Activated naive CD4-positive, alpha-beta T cell treated with anti-CD3 and anti-CD28 coated beads, Interleukin-2, amount 50 U/mL, for 72 hours (primary cell): ENCODE measurements at regions not wholly inside any gene's neighbourhood (a gene's known extent, or its start where the extent isn't known, plus 50 kb on each side); places are given as distances from the start of the nearest gene placed in this dataset.
"Not testable (repeated sequence)": the region's sequence is repeated elsewhere in the genome, so short reads cannot be mapped to it uniquely, and the experiment has no call there.

Experiments used
- ATAC-seq, 2 donors: fragments of 150-1000 bp; cut with Tn5 transposase; 2 replicates each; pipeline ENCODE4 v1.10.0; 2021; ENCODE audit warnings: mild to moderate bottlenecking in 2 of 2, moderate library complexity in 2 of 2
- DNase-seq, 2 donors: peaks; one replicate each; pipeline ENCODE4 v3.0.0; 2021 to 2022; ENCODE audit warnings: low spot score in 2 of 2
- H3K27ac Mint-ChIP-seq, 2 donors: one replicate each; pipeline ENCODE4 v1.8.0; 2022; ENCODE audit warnings: mild to moderate bottlenecking in 2 of 2, mixed read lengths in 2 of 2
- H3K36me3 Mint-ChIP-seq, 2 donors: one replicate each; pipeline ENCODE4 v1.8.0; 2022; ENCODE audit warnings: mixed read lengths in 2 of 2
- H3K9me3 Mint-ChIP-seq, 2 donors: one replicate each; pipeline ENCODE4 v1.8.0; 2022; ENCODE audit warnings: mixed read lengths in 2 of 2

DNA sequence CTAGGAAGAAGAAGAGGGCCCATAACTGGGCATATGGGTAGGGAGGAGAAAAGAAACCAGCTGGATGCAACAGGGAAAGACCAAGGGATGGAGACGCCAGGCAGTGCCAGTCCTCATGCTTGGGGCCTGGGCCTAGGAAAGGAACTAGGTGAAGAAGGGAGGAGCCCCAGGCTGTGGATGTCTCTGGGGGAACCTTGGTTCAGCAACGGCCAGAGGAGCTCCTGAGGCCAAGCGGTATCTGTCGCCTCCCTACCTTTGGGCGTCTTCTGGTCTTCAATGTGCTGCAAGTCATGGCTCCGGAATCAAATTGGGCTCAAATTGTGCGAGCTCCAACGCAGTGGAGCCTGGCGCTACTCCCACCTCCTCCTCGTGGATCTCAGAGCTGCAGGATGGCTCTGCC is 153.6 kb downstream of the FOXD4L6 start:
- not testable (repeated sequence) for ATAC-seq, H3K36me3 Mint-ChIP-seq, DNase-seq, H3K9me3 Mint-ChIP-seq, H3K27ac Mint-ChIP-seq

GRCh38 chr9:40971773-40972172 is 156.7 kb downstream of the FOXD4L6 start:
- not testable (repeated sequence) for H3K27ac Mint-ChIP-seq, DNase-seq, H3K36me3 Mint-ChIP-seq, ATAC-seq, H3K9me3 Mint-ChIP-seq

DNA sequence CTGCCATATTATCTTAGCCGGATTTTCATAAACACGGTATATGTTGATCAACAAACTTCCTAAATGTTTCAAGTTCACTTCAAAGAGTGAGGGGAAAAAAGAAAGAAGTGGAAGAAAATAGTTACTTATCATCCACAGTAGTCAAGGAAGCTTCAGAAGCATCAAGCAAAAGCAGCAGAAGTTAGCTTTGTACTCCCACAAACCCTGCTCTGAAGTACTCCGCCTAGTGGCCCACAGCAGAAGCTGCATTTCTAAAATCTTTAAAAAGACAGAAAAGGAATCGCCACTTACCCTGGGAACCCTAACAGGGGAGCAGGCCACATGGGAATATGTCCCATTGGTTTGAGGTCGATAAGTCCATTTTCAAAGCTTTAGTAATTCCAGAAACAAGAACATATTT is 158.1 kb downstream of the FOXD4L6 start:
- not testable (repeated sequence) for H3K9me3 Mint-ChIP-seq, H3K27ac Mint-ChIP-seq, DNase-seq, ATAC-seq, H3K36me3 Mint-ChIP-seq

DNA sequence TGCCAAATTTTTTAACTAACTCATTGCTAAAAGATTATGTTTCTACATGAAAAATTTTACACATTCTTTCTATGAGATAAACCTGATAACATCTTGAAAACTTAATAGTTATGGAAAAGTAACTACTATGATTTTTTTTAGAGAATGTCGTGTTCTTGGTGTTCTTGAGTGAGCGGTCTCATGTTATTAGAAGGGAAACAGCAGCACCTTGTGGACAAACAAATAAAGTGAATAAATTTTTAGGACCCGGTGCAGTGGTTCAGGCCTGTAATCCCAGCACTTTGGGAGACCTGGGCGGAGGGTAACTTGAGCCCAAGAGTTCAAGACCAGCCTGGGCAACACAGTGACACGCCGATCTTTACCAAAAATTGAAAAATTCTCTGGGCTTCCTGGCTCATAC is 166.0 kb downstream of the FOXD4L6 start:
- H3K9me3 Mint-ChIP-seq, DNase-seq: not testable (repeated sequence)

GRCh38 chr9:40951876-40952494 is 176.5 kb downstream of the FOXD4L6 start:
- not testable (repeated sequence) for DNase-seq

More for the DNA sequence above, 166.0 kb downstream of the FOXD4L6 start:
- ATAC-seq, H3K27ac Mint-ChIP-seq, H3K36me3 Mint-ChIP-seq: not testable (repeated sequence)

GRCh38 chr9:40946228-40946627 is 182.3 kb downstream of the FOXD4L6 start:
- not testable (repeated sequence) for ATAC-seq, DNase-seq, H3K27ac Mint-ChIP-seq
- Mint-ChIP-seq H3K36me3 (peaks cover 6 to 30% of the 10 kb centered on the region in 2 donors), H3K9me3 (peaks cover 5 to 21% of the 10 kb centered on the region in 2 donors)

More at GRCh38 chr9:40951876-40952494, 176.5 kb downstream of the FOXD4L6 start:
- H3K36me3 Mint-ChIP-seq, result peaks cover 13 to 43% of the 10 kb centered on the region in 2 donors
- H3K27ac Mint-ChIP-seq, ATAC-seq: not testable (repeated sequence)
- peaks cover 13 to 18% of the 10 kb centered on the region in 2 donors for H3K9me3 Mint-ChIP-seq

- Mint-ChIP-seq H3K36me3 (peaks cover 9 to 33% of the 10 kb centered on the region in 2 donors), H3K9me3 (peaks cover 7 to 30% of the 10 kb centered on the region in 2 donors)
- ATAC-seq, H3K27ac Mint-ChIP-seq, DNase-seq: not testable (repeated sequence)
These were observed 185.8 kb downstream of the FOXD4L6 start for GRCh38 chr9:40942730-40943129.

DNA sequence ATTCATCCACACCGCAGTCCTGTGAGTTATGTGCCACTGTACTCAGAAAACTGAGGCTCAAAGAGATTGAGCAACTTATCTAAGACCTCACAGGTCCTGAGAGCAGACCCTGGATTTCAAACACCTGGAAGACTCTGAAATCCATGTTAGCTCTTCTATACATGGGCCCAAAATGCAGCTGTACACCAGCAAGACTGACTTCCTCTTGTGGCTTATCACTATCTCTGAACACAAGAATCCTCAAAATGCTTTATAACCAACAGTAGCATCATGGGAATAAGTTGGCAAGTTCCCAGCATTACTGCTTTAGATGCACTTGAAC is 188.6 kb downstream of the FOXD4L6 start:
- DNase-seq, H3K27ac Mint-ChIP-seq, ATAC-seq: not testable (repeated sequence)
- Mint-ChIP-seq H3K36me3 (peaks cover 9 to 25% of the 10 kb centered on the region in 2 donors), H3K9me3 (peaks cover 7 to 30% of the 10 kb centered on the region in 2 donors)

- Mint-ChIP-seq H3K36me3 (peaks cover 9 to 25% of the 10 kb centered on the region in 2 donors), H3K9me3 (peaks cover 7 to 30% of the 10 kb centered on the region in 2 donors)
- not testable (repeated sequence) for H3K27ac Mint-ChIP-seq, ATAC-seq, DNase-seq
These were observed 189.1 kb downstream of the FOXD4L6 start for GRCh38 chr9:40939201-40939887.

GRCh38 chr9:40935336-40935735 is 193.1 kb downstream of the FOXD4L6 start:
- Mint-ChIP-seq H3K36me3 (peaks cover 24 to 45% of the 10 kb centered on the region in 2 donors), H3K9me3 (peaks cover 23 to 33% of the 10 kb centered on the region in 2 donors), H3K27ac (no peak overlapping the region)
- ATAC-seq (no peak), DNase-seq (no peak)

DNA sequence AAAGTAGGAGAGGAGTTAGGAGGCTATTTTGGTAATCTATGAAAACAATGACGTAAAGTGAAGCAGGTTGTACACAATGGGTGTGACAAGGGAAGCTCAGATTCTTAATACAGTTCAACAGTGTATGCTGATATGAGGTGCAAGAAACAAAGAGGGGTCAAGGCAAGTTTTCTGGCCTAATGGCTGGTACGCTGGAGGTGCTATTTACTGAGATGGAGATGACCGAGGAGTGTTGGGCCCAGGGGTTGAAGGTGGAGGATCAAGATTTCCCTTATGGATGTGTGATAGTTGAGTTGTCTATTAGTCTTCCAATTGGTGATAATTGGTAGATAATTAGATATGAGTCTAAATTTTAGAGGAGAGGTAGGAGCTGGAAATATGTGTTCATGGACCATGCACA is 194.0 kb downstream of the FOXD4L6 start:
- ATAC-seq, DNase-seq, H3K27ac Mint-ChIP-seq: not testable (repeated sequence)
- Mint-ChIP-seq H3K36me3 (peaks cover 20 to 50% of the 10 kb centered on the region in 2 donors), H3K9me3 (peaks cover 21 to 32% of the 10 kb centered on the region in 2 donors)

DNA sequence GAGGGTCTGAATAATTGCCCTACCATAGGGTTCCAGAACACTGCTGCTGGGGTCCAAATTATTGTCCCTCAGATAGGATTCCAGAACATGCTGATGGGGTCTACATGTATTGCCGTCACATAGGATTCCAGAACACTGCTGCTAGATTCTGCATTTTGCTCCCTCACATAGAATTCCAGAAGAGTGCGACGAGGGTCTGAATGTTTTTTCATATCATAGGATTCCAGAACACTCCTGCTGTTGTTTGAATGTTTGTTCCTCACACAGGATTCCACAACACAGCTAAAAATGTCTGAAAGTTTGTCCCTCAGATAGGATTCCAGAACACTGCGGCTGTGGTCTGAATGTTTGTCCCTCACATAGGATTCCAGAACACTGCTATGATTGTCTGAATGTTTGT is 198.1 kb downstream of the FOXD4L6 start:
- Mint-ChIP-seq H3K9me3 (peaks cover 48 to 56% of the 10 kb centered on the region in 2 donors), H3K36me3 (peaks cover 51 to 76% of the 10 kb centered on the region in 2 donors)
- not testable (repeated sequence) for H3K27ac Mint-ChIP-seq, ATAC-seq, DNase-seq

DNA sequence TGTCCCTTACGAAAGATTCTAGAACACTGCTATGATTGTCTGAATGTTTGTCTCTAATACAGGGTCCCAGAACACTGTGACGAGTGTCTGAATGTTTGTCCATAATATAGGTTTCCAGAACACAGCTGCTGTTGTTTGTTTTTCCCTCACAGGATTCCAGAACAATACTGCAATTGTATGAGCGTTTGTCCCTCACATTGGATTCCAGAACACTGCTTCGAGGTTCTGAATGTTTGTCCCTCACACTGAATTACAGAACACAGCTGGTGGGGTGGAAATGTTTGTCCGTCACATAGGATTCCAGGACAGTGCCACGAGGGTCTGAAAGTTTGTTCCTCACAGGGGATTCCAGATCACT is 199.0 kb downstream of the FOXD4L6 start:
- not testable (repeated sequence) for ATAC-seq, DNase-seq, H3K27ac Mint-ChIP-seq
- Mint-ChIP-seq H3K36me3 (peaks cover 61 to 86% of the 10 kb centered on the region in 2 donors), H3K9me3 (peaks cover 58 to 65% of the 10 kb centered on the region in 2 donors)

DNA sequence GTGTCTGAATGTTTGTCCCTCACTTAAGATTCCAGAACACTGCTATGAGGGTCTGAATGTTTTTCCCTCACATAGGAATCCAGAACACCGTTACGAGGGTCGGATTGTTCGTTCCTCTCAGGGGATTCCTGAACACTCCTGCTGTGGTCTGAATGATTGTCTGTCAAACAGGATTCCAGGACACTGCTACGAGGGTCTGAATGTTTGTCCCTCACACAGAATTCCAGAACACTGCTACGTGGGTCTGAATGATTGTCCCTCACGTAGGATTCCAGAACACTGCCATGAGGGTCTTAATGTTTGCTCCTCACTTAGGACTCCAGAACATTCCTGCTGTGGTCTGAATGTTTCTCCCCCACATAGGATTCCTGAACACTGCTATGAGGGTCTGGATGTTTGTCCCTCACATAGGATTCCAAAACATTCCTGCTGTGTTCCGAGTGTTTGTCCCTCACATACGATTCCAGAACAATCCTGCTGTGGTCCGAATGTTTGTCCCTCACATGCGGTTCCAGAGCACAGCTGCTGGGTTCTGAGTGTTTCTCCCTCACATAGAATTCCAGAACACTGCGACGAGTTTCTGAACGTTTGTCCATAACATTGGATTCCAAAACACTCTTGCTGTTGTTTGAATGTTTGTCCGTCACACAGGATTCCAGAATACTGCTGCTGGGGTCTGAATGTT is 199.5 kb downstream of the FOXD4L6 start:
- H3K9me3 Mint-ChIP-seq, result peaks cover 63 to 70% of the 10 kb centered on the region in 2 donors
- H3K27ac Mint-ChIP-seq, result no peak overlapping the region
- DNase-seq (no peak), ATAC-seq (no peak)
- H3K36me3 Mint-ChIP-seq, result peaks cover 65 to 91% of the 10 kb centered on the region in 2 donors

DNA sequence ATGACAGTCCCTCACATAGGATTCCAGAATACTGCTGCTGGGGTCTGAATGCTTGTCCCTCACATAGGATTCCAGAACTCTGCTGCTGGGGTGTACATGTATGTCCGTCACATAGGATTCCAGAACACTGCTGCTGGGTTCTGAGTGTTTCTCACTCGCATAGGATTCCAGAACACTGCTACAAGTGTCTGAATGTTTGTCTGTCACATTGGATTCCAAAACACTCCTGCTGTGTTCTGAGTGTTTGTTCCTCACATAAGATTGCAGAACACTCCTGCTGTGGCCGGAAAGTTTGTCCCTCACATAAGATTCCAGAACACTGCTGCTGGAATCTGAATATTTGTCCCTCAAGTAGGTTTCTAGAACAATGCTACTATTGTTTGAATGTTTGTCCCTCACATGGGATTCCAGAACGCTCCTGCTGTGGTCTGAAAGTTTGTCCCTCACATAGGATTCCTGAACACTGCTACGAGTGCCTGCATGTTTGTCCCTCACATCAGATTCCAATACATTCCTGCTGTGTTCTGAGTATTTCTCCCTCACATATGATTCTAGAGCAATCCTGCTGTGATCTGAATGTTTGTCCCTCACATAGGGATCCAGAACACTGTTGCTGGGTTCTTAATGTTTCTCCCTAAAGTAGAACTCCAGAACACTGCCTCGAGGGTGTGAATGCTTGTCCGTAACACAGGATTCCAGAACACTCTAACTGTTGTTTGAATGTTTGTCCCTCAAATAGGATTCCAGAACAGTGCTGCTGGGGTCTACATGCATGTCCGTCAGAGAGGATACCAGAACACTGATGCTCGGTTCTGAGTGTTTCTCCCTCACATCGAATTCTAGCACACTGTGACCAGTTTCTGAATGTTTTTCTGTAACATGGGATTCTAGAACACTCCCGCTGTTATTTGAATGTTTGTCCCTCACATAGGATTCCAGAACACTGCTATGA is 200.4 kb downstream of the FOXD4L6 start:
- DNase-seq (no peak), ATAC-seq (no peak)
- H3K9me3 Mint-ChIP-seq, result peaks cover 70 to 79% of the 10 kb centered on the region in 2 donors
- peaks cover 65 to 96% of the 10 kb centered on the region in 2 donors for H3K36me3 Mint-ChIP-seq
- no peak overlapping the region for H3K27ac Mint-ChIP-seq

DNA sequence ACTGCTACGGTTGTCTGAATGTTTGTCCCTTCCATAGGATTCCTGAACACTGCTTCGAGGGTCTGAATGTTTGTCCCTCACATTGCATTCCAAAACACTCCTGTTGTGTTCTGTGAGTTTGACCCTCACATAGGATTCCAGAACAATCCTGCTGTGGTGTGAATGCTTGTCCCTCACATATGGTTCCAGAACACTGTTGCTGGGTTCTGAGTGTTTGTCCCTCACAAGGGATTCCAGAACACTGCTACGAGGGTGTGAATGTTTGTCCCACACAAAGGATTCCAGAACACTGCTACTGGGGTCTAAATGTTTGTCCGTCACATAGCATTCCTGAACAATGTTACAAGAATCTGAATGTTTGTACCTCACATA is 201.2 kb downstream of the FOXD4L6 start:
- H3K27ac Mint-ChIP-seq, result no peak overlapping the region
- ATAC-seq (no peak), DNase-seq (no peak)
- peaks cover 74 to 84% of the 10 kb centered on the region in 2 donors for H3K9me3 Mint-ChIP-seq
- peaks cover 64 to 97% of the 10 kb centered on the region in 2 donors for H3K36me3 Mint-ChIP-seq
